ENCODE measurements at regions not wholly inside any gene's neighbourhood (a gene's known extent, or its start where the extent isn't known, plus 50 kb on each side); places are given as distances from the start of the nearest gene placed in this dataset.

GRCh38 chrX:125236955-125237354, 82.7 kb upstream of the TEX13C start (continued):
- TF ChIP-seq CTCF (IDR thresholded peaks at IDR 0.05; ENCODE audit: control extremely low read depth in 1 of 3, insufficient read depth in 1 of 3, low read depth in 1 of 3, low read length in 3 of 3) (no peak), HDAC6 (IDR thresholded peaks at IDR 0.05; ENCODE audit: low read depth, low read length) (no peak), SAP30 (IDR thresholded peaks at IDR 0.05; ENCODE audit: insufficient read depth, insufficient replicate concordance, low read length) (no peak), POLR2AphosphoS5 (IDR thresholded peaks at IDR 0.05; ENCODE audit: low read depth, low read length) (no peak), GTF2F1 (IDR thresholded peaks at IDR 0.05; ENCODE audit: borderline replicate concordance, low read depth, low read length) (no peak)

All from H1 (cell line).